GM13976 (cell line): ENCODE measurements at regions not wholly inside any gene's neighbourhood (a gene's known extent, or its start where the extent isn't known, plus 50 kb on each side); places are given as distances from the start of the nearest gene placed in this dataset.

ENCODE experiments used
- DNase-seq: peaks from one replicate; pipeline ENCODE4 v3.0.0; 2012; ENCODE audit warnings: low spot score
- CTCF ChIP-seq: IDR thresholded peaks from 2 replicates; pipeline ENCODE4 v1.5.1; 2012; ENCODE audit warnings: borderline replicate concordance, mild to moderate bottlenecking; ENCODE audit not compliant: insufficient read depth; ENCODE audit errors: extremely low read depth, missing control alignments, control extremely low read depth
- in situ Hi-C: fragments of 300-500 bp; cut with MboI; formaldehyde crosslinking; loops from one replicate; pipeline ENCODE4 v1.12.0; 2022; ENCODE audit warnings: low sequenced_read_pairs, mixed read lengths, inconsistent platforms; ENCODE audit not compliant: unreplicated experiment

- DNase-seq = no peak
- TF ChIP-seq CTCF = no peak
- in situ Hi-C loops = no loop called here
Observed at GRCh38 chr7:46852795-46853194, 729.1 kb downstream of the TNS3 start.

- TF ChIP-seq CTCF = no peak
- in situ Hi-C loops = no loop called here
- no peak for DNase-seq
Observed at GRCh38 chr7:46850563-46851330, 731.2 kb downstream of the TNS3 start.

- in situ Hi-C loops = no loop called here
- TF ChIP-seq CTCF = no peak
- DNase-seq = no peak
Observed at GRCh38 chr7:46848944-46849343, 733.0 kb downstream of the TNS3 start.

GRCh38 chr7:46848311-46848710, 733.6 kb downstream of the TNS3 start:
- in situ Hi-C loops = no loop called here
- no peak for DNase-seq
- no peak for TF ChIP-seq CTCF

GRCh38 chr7:46847126-46847525, 734.8 kb downstream of the TNS3 start:
- no peak for TF ChIP-seq CTCF
- in situ Hi-C loops = no loop called here
- no peak for DNase-seq

- in situ Hi-C loops = no loop called here
Observed at GRCh38 chr7:46844486-46844885, 737.4 kb downstream of the TNS3 start.

More at GRCh38 chr7:46844486-46844885, 737.4 kb downstream of the TNS3 start:
- DNase-seq = no peak
- TF ChIP-seq CTCF = no peak
